OCI-LY3 (cell line): ENCODE measurements at regions not wholly inside any gene's neighbourhood (a gene's known extent, or its start where the extent isn't known, plus 50 kb on each side); places are given as distances from the start of the nearest gene placed in this dataset.

Experiments
- EZH2phosphoT487 ChIP-seq: fragments of 200-600 bp; shearing (Covaris generic); IDR thresholded peaks from 2 replicates; pipeline ENCODE4 v1.6.1; 2018; ENCODE audit warnings: antibody characterized with exemption, mixed run types, low read depth
- TF ChIP-seq, protein P1 (sequence below): fragments of 200-600, 300-600 bp; sonication (generic); IDR thresholded peaks from 2 replicates; pipeline ENCODE4 v1.5.1; 2014; ENCODE audit warnings: antibody characterized with exemption, low read length, low read depth

GRCh38 chr7:112640685-112641084, 149.5 kb downstream of the TMEM168 start:
- TF ChIP-seq, protein P1, sequence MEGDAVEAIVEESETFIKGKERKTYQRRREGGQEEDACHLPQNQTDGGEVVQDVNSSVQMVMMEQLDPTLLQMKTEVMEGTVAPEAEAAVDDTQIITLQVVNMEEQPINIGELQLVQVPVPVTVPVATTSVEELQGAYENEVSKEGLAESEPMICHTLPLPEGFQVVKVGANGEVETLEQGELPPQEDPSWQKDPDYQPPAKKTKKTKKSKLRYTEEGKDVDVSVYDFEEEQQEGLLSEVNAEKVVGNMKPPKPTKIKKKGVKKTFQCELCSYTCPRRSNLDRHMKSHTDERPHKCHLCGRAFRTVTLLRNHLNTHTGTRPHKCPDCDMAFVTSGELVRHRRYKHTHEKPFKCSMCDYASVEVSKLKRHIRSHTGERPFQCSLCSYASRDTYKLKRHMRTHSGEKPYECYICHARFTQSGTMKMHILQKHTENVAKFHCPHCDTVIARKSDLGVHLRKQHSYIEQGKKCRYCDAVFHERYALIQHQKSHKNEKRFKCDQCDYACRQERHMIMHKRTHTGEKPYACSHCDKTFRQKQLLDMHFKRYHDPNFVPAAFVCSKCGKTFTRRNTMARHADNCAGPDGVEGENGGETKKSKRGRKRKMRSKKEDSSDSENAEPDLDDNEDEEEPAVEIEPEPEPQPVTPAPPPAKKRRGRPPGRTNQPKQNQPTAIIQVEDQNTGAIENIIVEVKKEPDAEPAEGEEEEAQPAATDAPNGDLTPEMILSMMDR: no peak
- no peak for TF ChIP-seq EZH2phosphoT487
